NB4 (cell line): ENCODE measurements at regions not wholly inside any gene's neighbourhood (a gene's known extent, or its start where the extent isn't known, plus 50 kb on each side); places are given as distances from the start of the nearest gene placed in this dataset.

Experiments used
- MYC ChIP-seq: IDR thresholded peaks from 2 replicates; pipeline ENCODE4 v1.6.1; 2011; ENCODE audit warnings: low read depth, low read length
- POLR2A ChIP-seq: IDR thresholded peaks from 2 replicates; pipeline ENCODE4 v1.6.1; 2011; ENCODE audit warnings: mild to moderate bottlenecking; ENCODE audit not compliant: insufficient read length; ENCODE audit errors: extremely low read depth
- TF ChIP-seq, protein P1 (sequence below): IDR thresholded peaks from one replicate; pipeline ENCODE4 v1.5.1; 2012; ENCODE audit warnings: low read depth, low read length

DNA sequence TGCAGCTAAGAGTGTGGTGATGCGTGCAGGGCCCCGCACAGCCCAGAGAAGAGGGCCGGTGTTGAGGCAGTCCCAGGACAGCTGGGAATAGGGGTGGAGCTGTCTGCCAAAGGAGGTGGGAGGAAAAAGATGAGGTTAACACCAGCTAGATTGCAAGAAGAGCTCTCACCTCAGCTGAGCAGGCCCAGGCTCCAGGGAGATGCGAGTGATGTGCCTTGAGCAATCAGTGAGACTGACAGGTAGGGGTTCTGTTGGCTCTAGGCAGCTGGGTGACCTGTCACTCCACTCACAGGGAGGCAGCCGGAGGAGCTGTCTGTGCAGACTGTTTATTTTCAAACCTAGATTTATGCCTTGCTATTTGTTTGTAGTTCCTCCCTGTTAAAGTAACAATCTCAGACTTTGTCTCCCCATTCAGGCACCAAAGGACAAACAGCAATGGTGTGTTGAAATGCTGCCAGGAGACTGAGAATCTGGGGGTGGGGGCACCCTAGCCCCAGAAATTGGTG is 205.1 kb upstream of the CXCL12 start:
- TF ChIP-seq POLR2A (no peak), MYC (no peak)
- TF ChIP-seq, protein P1, sequence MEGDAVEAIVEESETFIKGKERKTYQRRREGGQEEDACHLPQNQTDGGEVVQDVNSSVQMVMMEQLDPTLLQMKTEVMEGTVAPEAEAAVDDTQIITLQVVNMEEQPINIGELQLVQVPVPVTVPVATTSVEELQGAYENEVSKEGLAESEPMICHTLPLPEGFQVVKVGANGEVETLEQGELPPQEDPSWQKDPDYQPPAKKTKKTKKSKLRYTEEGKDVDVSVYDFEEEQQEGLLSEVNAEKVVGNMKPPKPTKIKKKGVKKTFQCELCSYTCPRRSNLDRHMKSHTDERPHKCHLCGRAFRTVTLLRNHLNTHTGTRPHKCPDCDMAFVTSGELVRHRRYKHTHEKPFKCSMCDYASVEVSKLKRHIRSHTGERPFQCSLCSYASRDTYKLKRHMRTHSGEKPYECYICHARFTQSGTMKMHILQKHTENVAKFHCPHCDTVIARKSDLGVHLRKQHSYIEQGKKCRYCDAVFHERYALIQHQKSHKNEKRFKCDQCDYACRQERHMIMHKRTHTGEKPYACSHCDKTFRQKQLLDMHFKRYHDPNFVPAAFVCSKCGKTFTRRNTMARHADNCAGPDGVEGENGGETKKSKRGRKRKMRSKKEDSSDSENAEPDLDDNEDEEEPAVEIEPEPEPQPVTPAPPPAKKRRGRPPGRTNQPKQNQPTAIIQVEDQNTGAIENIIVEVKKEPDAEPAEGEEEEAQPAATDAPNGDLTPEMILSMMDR, result no peak
